GM18511 (cell line): ENCODE measurements at regions not wholly inside any gene's neighbourhood (a gene's known extent, or its start where the extent isn't known, plus 50 kb on each side); places are given as distances from the start of the nearest gene placed in this dataset.

Experiments
- ATAC-seq: cut with Tn5 transposase; IDR thresholded peaks from one replicate; pipeline ENCODE4 v1.9.1; 2021; ENCODE audit warnings: mild to moderate bottlenecking, moderate library complexity; ENCODE audit not compliant: unreplicated experiment

DNA sequence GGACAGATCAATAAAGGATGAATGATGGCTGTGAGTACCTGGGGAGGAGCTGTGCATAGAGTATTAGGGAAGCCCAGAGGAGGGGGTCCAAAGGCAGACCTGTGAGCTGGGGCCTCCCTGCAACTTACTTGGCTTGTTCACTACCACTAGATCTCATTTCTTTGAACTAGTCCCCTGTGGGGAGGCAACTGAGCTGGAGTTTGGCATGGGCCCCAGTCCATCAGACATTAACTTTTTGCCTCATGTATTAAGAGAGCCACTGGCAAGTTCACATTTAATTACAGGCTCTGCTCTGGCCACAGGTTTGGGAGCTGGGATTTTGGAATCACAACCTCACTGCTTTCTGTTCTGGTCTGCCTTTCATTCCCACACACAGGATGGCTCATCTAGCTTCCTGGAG is 254.1 kb downstream of the PRL start:
- ATAC-seq = no peak

DNA sequence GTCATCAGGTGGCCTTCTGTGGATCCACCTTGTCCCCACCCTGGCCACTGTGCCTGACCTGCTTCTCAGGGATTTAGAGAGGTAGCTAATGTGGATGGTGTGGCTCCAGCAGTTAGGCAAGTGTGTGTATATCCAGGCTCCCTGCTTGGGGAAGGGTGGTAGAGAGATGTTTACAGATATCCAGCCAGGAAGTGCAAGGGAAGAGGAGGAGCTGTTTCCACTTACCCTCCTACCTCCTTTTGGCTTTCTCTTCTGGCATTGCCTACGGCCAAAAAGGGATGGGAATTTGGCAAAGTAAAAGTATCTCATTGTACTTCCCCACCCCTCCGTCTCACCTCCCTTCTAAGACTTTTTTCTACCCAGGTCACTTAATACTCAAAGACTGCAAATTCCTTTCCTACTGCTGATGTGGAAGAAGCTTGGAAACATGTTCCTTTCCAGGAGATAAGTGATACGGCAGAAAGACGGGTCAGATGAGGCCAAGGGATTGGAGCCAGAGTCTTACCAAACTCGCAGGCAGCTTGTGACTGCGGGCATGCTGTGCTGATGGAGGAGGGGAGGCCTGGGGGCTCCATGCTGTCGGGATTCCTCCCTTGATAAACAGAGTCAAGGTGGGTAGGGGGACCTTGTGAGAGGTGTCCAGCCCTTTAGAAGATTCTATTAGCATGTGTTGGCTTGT is 253.4 kb downstream of the PRL start:
- no peak for ATAC-seq

GRCh38 chr6:22045261-22045912 is 251.4 kb downstream of the PRL start:
- no peak for ATAC-seq

DNA sequence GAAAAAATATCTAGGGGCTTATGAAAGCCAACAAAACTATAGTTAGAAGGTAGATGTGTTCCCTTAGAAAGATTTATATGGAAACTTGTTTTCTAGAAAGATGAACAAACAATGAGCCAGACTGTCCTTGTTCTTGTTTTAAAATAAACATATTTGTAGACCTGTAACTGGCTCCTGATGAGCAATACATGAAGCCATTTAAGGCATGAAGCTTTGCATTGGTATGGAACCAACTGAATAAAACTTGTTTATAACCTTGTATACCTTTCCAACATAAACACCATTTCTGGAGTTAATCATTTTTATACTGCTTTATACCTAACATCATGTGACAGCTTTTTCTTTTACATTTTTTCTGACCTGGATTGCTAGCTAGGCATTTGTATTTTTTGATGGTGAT is 247.8 kb downstream of the PRL start:
- no peak for ATAC-seq

- no peak for ATAC-seq
These were observed 243.3 kb downstream of the PRL start for GRCh38 chr6:22053391-22053997.

DNA sequence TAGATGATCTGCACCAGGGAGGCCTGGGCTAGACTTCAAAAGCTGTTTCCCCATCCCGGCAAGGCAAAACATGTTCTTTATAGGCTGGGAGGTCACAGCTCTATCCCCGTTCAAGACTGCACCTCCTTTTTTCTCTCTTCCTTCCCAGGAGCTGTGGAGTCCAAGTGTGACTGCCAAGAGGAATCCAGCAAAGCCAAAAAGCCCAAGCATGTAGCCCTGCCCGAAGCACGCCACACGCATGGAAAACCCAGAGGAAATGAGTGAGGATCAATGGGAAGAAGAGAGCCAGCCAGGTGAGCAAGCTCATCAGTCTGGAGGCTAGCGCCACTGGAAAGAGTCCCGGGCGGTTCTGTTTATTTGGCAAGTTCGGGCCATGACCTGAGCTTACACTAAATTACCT is 240.4 kb downstream of the PRL start:
- no peak for ATAC-seq

DNA sequence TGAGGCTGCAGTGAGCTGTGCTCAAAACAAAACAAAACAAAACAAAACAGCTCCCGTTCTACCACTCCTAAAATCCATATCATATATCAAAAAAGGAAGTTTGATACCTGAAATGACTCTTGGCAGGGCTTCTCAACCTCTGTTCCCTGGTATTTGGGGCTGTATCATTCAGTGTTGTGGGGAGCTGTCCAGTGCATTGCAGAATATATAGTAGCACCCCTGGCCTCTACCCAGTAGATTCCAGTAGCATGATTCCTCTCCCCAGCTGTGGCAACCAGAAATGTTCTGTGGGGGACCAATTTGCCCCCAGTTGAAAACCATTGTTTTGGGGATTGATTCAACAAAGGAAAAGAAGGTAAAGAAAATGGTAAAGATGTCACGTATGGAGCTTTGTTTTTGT is 238.9 kb downstream of the PRL start:
- ATAC-seq = no peak

- ATAC-seq = no peak
These were observed 237.7 kb downstream of the PRL start for GRCh38 chr6:22059126-22059525.

- ATAC-seq = no peak
These were observed 236.9 kb downstream of the PRL start for GRCh38 chr6:22059946-22060345.

- peak; percentile 74 for ATAC-seq
These were observed 233.9 kb downstream of the PRL start for GRCh38 chr6:22062807-22063408.

DNA sequence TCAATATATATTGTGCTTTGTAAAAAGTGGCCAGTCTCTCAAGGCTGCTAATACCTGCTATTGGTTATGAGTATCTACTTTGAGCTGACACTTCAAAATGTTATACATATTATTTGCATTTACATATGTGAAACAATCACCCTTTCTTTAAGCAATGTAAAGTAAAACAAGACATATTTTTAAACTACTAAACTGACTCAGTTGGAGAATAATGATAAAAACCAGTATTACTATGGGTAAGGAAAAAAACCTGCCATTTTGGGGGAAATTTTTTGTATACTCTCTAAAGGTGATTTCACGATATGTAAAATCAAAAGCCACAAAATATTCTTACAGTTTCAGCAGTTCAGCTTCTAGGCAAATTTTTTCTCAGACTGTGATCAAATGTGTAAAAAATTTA is 232.3 kb downstream of the PRL start:
- no peak for ATAC-seq

DNA sequence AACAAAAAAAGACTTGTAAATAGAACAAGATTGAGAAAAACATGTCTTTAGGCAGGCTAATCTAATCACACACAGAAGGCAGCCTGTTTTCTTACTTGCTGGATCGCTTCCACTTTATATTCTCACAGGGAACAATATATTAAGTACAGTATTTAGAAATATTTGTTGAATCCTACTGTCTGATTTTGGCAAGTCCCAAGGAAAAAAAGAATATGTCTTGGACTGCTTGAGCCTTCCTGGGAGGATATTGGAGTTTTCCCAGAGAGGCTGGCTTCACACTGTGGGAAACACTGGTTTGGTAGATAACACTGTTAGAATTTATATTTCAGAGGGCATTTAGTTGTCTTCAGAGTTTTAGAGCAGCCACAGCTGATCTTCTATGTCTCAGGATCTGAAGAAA is 229.7 kb downstream of the PRL start:
- ATAC-seq = no peak

GRCh38 chr6:22067671-22068070 is 229.2 kb downstream of the PRL start:
- ATAC-seq = no peak

- peak; percentile 64 for ATAC-seq
These were observed 228.1 kb downstream of the PRL start for GRCh38 chr6:22068561-22069305.

DNA sequence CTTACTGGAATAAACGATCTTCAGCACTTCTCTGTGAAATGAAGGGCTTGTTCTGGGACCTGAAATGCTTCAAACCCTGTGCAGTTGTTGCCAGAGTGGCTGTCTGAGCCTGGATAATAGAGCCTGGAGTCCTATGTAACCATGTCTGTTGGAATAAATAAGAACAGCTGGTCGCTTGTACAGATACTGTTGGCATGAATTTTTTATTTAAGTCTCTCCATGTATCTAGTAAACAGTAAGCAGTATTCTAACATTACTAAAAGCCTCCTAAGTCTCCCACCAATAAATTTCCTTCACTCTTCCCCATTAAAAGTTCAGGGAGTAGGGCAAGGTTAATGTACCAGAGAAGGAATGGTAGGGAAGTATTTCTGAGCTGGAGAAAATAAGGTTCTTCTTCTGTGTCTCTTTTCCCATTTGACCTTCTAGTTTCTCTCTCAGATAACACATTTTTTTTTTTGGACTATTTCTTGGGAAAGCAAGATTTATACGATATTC is 227.5 kb downstream of the PRL start:
- ATAC-seq = no peak

GRCh38 chr6:22071270-22072041 is 225.4 kb downstream of the PRL start:
- ATAC-seq = no peak

- no peak for ATAC-seq
These were observed 223.9 kb downstream of the PRL start for GRCh38 chr6:22072949-22073348.

- ATAC-seq = no peak
These were observed 223.2 kb downstream of the PRL start for GRCh38 chr6:22073516-22074198.

- no peak for ATAC-seq
These were observed 218.5 kb downstream of the PRL start for GRCh38 chr6:22078288-22078687.
